Parathyroid adenoma (tissue), 2 donors: ENCODE measurements at regions not wholly inside any gene's neighbourhood (a gene's known extent, or its start where the extent isn't known, plus 50 kb on each side); places are given as distances from the start of the nearest gene placed in this dataset.

Experiments
- H2AFZ ChIP-seq: fragments of 300-600 bp; sonication (generic); one replicate; pipeline ENCODE4 v1.7.0; 2017; ENCODE audit warnings: antibody characterized with exemption, mild to moderate bottlenecking
- H3K27ac ChIP-seq: fragments of 300-600 bp; sonication (generic); one replicate; pipeline ENCODE4 v1.7.0; 2017
- H3K27me3 ChIP-seq: fragments of 300-600 bp; sonication (generic); one replicate; pipeline ENCODE4 v1.7.0; 2017; ENCODE audit warnings: low read length; ENCODE audit not compliant: control insufficient read depth, insufficient read depth
- H3K36me3 ChIP-seq: fragments of 300-600 bp; sonication (generic); one replicate; pipeline ENCODE4 v1.7.0; 2017; ENCODE audit warnings: low read length; ENCODE audit not compliant: control insufficient read depth, insufficient read depth
- H3K4me1 ChIP-seq: fragments of 300-600 bp; sonication (generic); one replicate; pipeline ENCODE4 v1.7.0; 2017; ENCODE audit warnings: control low read depth
- H3K4me2 ChIP-seq: fragments of 300-600 bp; sonication (generic); one replicate; pipeline ENCODE4 v1.7.0; 2017; ENCODE audit warnings: low read length
- H3K4me3 ChIP-seq: fragments of 300-600 bp; sonication (generic); one replicate; pipeline ENCODE4 v1.7.0; 2017; ENCODE audit warnings: low read depth, low read length
- H3K79me2 ChIP-seq: fragments of 300-600 bp; sonication (generic); one replicate; pipeline ENCODE4 v1.7.0; 2017; ENCODE audit warnings: control low read depth
- H3K9ac ChIP-seq: fragments of 300-600 bp; sonication (generic); one replicate; pipeline ENCODE4 v1.7.0; 2017; ENCODE audit warnings: mild to moderate bottlenecking
- H3K9me3 ChIP-seq: fragments of 300-600 bp; sonication (generic); one replicate; pipeline ENCODE4 v1.7.0; 2017; ENCODE audit warnings: low read length; ENCODE audit not compliant: control insufficient read depth
- TF ChIP-seq, protein P1 (sequence below): fragments of 300-600 bp; sonication (generic); IDR thresholded peaks from one replicate; pipeline ENCODE4 v1.7.0; 2017; ENCODE audit warnings: antibody characterized with exemption, mild to moderate bottlenecking
- donor health status: primary hyperparathyroidism.

- Histone ChIP-seq H3K9me3 (no peaks in the 10 kb centered on the region), H3K4me3 (no peak overlapping the region), H3K79me2 (no peaks in the 10 kb centered on the region), H3K9ac (no peak overlapping the region), H3K4me1 (no peaks in the 10 kb centered on the region), H3K27ac (no peak overlapping the region), H3K27me3 (no peaks in the 10 kb centered on the region), H3K4me2 (no peak overlapping the region), H2AFZ (no peak overlapping the region), H3K36me3 (no peaks in the 10 kb centered on the region)
- TF ChIP-seq, protein P1, sequence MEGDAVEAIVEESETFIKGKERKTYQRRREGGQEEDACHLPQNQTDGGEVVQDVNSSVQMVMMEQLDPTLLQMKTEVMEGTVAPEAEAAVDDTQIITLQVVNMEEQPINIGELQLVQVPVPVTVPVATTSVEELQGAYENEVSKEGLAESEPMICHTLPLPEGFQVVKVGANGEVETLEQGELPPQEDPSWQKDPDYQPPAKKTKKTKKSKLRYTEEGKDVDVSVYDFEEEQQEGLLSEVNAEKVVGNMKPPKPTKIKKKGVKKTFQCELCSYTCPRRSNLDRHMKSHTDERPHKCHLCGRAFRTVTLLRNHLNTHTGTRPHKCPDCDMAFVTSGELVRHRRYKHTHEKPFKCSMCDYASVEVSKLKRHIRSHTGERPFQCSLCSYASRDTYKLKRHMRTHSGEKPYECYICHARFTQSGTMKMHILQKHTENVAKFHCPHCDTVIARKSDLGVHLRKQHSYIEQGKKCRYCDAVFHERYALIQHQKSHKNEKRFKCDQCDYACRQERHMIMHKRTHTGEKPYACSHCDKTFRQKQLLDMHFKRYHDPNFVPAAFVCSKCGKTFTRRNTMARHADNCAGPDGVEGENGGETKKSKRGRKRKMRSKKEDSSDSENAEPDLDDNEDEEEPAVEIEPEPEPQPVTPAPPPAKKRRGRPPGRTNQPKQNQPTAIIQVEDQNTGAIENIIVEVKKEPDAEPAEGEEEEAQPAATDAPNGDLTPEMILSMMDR, result no peak
Measured at GRCh38 chr15:87401973-87402372, 854.6 kb downstream of the NTRK3 start.

DNA sequence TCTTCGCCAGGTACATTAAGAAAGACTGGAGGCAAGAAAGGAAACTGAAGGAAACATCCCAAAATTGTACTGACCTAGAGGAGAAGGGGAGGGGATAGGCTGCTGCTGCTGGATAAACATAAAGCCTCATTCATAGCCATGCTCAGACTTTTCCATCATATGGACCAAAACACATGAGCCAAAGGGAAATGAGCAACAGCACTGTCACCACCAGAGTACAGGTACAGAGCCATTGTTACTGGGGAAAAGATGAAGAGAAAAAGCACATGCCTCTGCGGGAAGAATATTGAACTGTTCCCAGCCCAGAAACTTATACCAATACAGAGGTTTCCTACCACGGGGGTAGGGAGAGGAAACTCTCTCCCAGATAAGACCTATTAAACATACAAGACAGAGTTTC, 861.9 kb downstream of the NTRK3 start:
- H3K4me1 ChIP-seq, result no peaks in the 10 kb centered on the region
- TF ChIP-seq, protein P1, result no peak
- no peak overlapping the region for H2AFZ ChIP-seq
- no peaks in the 10 kb centered on the region for H3K79me2 ChIP-seq
- H3K9ac ChIP-seq, result no peak overlapping the region
- no peak overlapping the region for H3K4me3 ChIP-seq
- no peak overlapping the region for H3K4me2 ChIP-seq
- no peaks in the 10 kb centered on the region for H3K27me3 ChIP-seq
- H3K9me3 ChIP-seq, result no peaks in the 10 kb centered on the region
- H3K36me3 ChIP-seq, result no peaks in the 10 kb centered on the region
- H3K27ac ChIP-seq, result no peak overlapping the region

DNA sequence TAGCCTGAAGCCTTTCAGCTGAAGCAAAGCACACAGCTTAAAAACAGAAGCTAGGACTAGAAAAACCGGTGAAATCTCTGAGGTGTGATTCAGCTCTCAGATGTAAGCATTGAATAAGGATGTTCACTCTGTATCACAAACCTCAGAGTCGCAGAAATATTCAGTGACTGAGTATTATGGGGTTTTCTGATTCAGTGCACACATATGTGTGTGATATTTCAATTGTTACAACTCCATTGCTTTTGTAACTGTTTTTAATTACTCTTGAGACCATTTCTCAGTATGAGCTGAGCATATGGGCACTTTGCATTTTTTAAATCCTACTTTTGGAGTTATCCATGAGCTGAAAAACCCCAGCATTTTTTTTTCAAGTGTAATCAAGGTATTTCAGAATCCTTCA, 868.8 kb downstream of the NTRK3 start:
- Histone ChIP-seq H3K4me1 (no peaks in the 10 kb centered on the region), H3K27me3 (no peaks in the 10 kb centered on the region), H3K36me3 (no peaks in the 10 kb centered on the region), H3K9me3 (no peaks in the 10 kb centered on the region), H2AFZ (no peak overlapping the region), H3K4me2 (no peak overlapping the region), H3K4me3 (no peak overlapping the region), H3K79me2 (no peaks in the 10 kb centered on the region), H3K9ac (no peak overlapping the region), H3K27ac (no peak overlapping the region)
- TF ChIP-seq, protein P1, result no peak

DNA sequence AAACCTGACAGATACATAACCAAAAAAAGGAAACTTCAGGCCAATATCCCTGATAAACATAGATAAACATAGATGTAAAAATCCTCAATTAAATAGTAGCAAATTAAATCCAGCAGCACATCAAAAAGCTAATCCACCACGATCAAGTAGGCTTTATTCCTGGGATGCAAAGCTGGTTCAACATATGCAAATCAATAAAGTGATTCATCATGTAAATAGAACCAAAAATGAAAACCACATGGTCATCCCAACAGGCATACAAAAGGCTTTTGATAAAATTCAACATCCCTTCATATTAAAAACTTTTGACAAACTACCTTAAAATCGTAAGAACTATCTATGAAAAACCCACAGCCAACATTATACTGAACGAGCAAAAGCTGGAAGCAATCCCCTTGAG, 882.2 kb downstream of the NTRK3 start:
- H3K9me3 ChIP-seq, result no peaks in the 10 kb centered on the region
- no peaks in the 10 kb centered on the region for H3K79me2 ChIP-seq
- H3K27me3 ChIP-seq, result no peaks in the 10 kb centered on the region
- H3K27ac ChIP-seq, result no peak overlapping the region
- no peaks in the 10 kb centered on the region for H3K36me3 ChIP-seq
- H3K9ac ChIP-seq, result no peak overlapping the region
- H2AFZ ChIP-seq, result no peak overlapping the region
- H3K4me2 ChIP-seq, result no peak overlapping the region
- no peak overlapping the region for H3K4me3 ChIP-seq
- H3K4me1 ChIP-seq, result no peaks in the 10 kb centered on the region
- TF ChIP-seq, protein P1, result no peak

- H3K27me3 ChIP-seq, result no peaks in the 10 kb centered on the region
- H3K4me1 ChIP-seq, result no peaks in the 10 kb centered on the region
- H3K79me2 ChIP-seq, result no peaks in the 10 kb centered on the region
- H3K9me3 ChIP-seq, result no peaks in the 10 kb centered on the region
- H3K4me3 ChIP-seq, result no peak overlapping the region
- no peak overlapping the region for H2AFZ ChIP-seq
- TF ChIP-seq, protein P1, result no peak
- H3K9ac ChIP-seq, result no peak overlapping the region
- no peak overlapping the region for H3K27ac ChIP-seq
- H3K36me3 ChIP-seq, result no peaks in the 10 kb centered on the region
- no peak overlapping the region for H3K4me2 ChIP-seq
Measured at GRCh38 chr15:87369269-87369668, 887.3 kb downstream of the NTRK3 start.
